Glomerular visceral epithelial cell (primary cell): ENCODE measurements at regions not wholly inside any gene's neighbourhood (a gene's known extent, or its start where the extent isn't known, plus 50 kb on each side); places are given as distances from the start of the nearest gene placed in this dataset.

Experiments used
- DNase-seq: peaks from one replicate; pipeline ENCODE4 v3.0.0-alpha.2; 2016; ENCODE audit errors: extremely low spot score

DNA sequence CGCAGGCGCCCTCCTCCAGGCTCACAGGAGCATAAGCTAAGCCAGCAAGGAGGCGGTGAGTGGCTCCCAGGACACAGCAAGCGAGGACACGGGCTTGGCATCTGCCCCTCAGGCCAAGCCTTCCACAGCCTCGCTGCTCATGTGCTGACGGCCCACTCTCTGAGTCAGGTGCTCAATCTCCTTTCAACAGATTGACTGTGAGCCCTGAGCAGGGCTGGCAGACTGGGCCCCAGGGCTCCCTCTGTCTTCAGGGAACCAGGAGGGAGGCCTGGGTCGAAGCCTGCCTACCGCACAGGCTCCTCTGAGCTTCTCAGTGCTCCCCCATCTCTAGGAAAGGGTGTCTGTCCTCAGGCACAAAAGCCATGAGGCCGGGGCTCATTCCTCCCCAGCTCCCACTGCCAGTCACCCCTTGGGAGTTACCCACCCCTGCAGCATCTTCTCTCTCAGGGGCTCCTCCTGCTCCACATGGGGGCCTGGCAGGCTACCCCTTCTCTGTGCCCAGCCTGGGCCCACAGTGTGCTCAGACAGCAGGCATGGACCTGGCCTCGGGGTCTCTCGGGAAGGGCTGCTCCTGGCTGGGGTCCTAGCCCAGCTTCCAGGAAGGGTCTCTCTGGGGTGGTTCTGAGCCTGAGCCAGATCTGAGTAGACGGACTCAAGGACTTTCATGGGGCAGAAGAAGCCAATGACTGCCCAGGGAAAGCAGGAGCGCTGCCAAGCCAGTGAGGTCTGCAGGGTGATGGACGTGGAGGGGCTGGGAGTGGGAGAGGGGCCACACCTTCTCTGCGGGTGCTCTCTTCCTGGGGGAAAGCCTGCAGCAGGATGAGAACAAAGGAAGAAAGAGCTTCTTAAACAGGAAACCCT, 138.0 kb upstream of the GPC1 start:
- DNase-seq: no peak

DNA sequence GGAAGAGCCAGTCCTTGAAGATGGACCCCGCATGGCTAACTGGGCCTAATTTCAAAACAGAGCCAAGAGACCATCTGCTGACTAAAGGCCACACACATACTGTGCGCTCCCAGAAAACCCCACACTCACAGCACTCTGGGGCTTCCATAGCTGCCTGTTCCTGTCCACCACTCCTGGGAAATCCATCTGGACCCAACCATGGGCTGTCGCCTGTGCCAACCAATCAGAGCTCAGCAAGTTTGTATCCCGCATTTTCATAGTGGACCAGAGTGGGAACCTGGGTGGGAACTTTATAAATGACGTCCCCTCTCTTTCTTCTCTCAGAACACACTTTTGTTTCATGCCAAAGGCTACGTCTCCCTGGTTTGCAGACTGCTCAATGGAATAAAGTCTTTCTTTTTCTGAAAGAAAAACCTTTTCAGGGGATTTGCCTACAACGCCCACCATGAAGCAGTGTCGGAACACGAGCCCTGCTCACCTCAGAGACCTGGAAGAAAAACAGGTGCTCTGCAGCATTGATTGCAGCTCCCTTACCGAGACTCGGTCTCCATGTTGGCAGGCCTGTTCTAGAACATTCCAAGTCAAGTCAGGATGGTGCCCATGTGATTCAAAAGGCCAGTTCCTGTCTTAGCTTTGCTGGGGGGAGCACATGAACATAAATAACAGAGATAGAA, 137.2 kb upstream of the GPC1 start:
- no peak for DNase-seq

GRCh38 chr2:240298803-240299709, 136.4 kb upstream of the GPC1 start:
- no peak for DNase-seq

- no peak for DNase-seq
These were observed 135.8 kb upstream of the GPC1 start for GRCh38 chr2:240299710-240300068.

DNA sequence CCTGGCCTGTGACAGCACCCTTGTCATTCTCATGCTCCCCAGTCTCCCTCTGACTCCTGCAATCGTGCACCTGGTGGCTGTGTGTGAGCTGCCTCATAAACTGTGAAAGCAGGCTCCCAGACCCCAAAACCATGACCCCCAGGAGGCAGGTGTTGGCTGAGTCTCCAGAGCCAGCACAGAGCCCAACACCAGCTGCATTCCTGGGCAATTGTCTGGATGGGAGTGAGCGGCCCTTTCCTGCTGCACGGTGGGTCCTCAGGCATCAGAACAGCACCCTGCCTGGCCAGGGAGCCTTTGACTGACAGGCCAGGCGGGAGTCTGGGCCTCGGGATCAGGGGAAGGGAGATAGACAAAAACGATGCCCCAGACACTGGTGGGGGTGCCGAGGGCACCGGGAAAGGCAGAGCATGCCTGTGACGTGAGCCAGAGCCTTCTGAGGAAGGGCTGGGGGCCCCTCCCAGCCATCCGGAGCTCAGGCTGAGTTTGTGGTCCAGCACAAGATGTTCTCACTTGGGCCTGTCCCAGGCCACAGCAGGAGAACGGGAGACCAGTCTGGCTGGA, 135.1 kb upstream of the GPC1 start:
- DNase-seq: no peak

GRCh38 chr2:240300840-240301239, 134.6 kb upstream of the GPC1 start:
- no peak for DNase-seq

DNA sequence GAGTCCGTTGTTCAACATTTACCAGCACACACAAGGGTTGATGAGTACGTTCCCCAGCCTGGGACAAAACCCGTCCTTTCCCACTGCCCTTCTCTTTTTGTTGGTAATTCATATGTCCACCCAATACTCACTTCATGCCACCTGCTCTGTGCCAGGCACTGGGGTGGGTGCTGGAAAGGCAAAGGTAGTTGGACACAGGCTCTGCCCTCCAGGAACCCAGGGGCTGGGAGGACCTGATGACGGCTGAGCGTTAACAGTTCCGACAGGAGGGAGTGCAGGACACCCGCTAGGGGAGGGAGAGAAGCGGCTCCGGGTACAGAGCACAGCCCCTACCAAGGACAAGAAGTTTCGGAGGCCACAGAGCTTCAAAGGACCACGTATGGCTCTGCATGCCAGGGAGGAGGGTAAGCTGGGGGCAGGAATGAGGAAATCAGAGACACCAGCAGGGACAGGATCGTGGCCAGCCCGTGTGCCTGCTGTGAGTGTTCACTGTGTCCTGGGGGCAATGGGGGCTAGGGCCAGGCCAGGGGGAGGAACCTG, 134.1 kb upstream of the GPC1 start:
- no peak for DNase-seq

DNA sequence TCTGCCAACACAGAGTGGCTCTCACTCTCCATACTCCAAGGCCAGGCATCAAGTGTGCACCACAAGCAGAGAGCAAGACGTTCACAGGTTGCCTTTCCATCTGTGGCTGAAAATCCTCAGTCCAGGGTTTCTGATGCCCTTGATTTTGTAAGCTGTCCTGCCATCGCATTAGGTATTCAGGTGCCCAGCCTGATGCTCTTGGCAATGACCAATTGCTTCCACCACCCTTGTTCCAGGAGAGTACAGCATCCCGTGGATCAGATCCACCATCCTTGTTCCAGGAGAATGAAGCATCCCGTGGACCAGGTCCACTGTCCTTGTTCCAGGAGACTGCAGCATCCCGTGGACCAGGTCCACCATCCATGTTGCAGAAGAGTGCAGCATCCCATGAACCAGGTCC, 133.4 kb upstream of the GPC1 start:
- DNase-seq: no peak

DNA sequence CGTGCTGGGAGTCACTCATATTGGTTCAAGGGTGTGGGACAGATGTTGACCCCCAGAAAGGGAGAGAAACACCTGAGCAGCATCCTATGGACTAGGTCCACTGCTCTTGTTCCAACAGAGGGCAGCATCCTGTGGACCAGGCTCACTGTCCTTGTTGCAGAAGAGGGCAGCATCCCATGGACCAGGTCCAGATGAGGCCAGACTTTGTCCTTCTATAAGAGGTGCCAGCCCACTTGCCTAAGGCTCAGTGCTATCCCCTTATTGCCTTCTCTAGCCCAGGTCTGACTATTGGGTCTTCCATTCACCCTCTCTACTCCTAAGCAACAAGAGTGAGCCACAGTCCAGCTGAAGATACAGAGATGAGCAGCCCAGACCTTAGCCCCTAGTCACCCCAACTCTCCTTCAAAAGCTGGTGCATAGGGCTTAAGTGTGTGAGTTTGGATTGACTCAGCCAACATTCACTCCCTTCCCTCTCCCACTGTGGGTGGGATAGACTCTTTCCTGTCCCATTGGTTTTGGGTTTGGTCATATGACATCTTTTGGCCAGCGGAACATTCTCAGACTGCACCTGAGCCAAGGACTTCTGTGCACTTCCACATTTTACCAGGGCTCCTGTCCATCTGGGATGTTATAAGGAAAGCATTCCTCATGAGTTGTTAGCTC, 132.4 kb upstream of the GPC1 start:
- DNase-seq: no peak

GRCh38 chr2:240303896-240304745, 131.3 kb upstream of the GPC1 start:
- DNase-seq: no peak

DNA sequence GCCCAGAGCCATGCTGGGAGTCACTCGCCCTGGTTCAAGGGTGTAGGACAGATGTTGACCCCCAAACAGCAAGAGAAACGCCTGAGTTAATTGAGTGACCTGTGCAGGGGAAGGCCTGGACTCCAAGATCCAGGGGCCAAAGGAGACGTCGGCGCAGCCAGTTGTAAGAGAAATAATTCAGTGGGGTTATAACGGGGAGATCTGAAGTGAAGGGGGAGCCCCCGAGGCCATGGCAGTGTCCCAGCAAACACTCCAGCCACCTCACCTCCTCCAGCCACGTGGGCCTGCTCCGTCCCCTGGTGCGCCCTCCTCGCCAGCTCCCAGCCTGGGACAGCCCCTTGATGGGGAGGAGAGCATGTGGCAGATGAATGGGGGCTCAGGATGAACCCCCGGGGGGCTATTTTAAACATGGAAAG, 130.7 kb upstream of the GPC1 start:
- DNase-seq: no peak

- DNase-seq: no peak
These were observed 130.0 kb upstream of the GPC1 start for GRCh38 chr2:240305369-240305962.

- no peak for DNase-seq
These were observed 129.3 kb upstream of the GPC1 start for GRCh38 chr2:240306185-240306584.

- DNase-seq: no peak
These were observed 127.3 kb upstream of the GPC1 start for GRCh38 chr2:240308111-240308651.

GRCh38 chr2:240309214-240309613, 126.2 kb upstream of the GPC1 start:
- DNase-seq: no peak

DNA sequence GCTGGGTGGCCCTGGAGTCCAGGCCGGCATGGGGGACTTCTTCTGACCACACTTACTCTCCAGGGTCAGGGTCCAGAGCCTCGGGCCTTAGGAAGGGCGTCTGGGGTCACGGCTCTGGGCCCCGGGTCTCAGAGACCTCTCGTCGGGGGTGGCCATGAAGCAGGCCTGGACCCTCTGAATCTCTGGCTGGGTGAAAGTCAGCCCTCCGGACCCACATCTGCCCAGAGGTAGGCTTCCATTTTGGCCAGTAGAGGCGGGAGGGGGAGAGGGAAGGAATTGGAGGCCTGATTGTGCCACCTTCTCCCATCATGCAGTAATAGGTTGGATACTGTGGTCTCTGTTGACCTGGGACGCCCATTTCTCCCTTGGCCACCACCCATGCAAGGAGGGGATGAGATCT, 125.3 kb upstream of the GPC1 start:
- DNase-seq: no peak

- DNase-seq: no peak
These were observed 124.8 kb upstream of the GPC1 start for GRCh38 chr2:240310645-240311044.

- no peak for DNase-seq
These were observed 123.6 kb upstream of the GPC1 start for GRCh38 chr2:240311821-240312220.

DNA sequence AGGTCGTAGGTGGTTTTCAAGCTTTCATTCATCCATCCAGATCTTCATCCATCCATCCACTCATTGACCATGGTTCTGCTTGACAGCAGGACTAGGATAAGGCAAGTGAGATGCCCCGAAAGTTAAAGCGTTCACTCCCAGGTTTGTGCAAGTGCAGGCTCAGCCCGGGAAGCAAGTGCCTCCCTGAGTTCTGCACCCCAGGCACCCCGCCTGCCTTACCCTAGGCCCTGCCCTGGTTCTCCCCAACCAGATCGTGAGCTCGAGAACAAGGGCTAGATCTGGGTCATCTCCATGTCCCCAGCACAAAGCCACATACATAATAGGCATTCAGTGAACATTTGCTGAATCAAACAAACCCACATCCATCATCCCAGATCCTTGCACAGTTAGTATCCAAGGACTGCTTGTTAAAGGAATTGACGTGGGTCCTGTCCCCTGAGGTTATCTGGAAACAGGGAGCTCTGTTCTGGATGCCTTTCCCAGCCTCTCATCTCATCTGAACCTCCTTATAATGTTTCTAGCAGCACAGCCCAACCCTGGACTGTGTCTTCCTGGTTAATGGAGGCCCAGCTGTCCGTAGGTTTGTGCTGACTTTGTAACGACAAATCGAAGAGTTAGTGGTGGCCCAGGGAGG, 116.1 kb upstream of the GPC1 start:
- no peak for DNase-seq
